GM12891 (cell line): ENCODE measurements at regions not wholly inside any gene's neighbourhood (a gene's known extent, or its start where the extent isn't known, plus 50 kb on each side); places are given as distances from the start of the nearest gene placed in this dataset.

Source experiments
- POLR2A ChIP-seq: IDR thresholded peaks from 2 replicates; pipeline ENCODE4 v1.6.1; 2011; ENCODE audit warnings: low read depth, low read length, control low read depth
- TAF1 ChIP-seq: IDR thresholded peaks from 2 replicates; pipeline ENCODE4 v1.6.1; 2011; ENCODE audit warnings: low read depth, low read length, control low read depth

DNA sequence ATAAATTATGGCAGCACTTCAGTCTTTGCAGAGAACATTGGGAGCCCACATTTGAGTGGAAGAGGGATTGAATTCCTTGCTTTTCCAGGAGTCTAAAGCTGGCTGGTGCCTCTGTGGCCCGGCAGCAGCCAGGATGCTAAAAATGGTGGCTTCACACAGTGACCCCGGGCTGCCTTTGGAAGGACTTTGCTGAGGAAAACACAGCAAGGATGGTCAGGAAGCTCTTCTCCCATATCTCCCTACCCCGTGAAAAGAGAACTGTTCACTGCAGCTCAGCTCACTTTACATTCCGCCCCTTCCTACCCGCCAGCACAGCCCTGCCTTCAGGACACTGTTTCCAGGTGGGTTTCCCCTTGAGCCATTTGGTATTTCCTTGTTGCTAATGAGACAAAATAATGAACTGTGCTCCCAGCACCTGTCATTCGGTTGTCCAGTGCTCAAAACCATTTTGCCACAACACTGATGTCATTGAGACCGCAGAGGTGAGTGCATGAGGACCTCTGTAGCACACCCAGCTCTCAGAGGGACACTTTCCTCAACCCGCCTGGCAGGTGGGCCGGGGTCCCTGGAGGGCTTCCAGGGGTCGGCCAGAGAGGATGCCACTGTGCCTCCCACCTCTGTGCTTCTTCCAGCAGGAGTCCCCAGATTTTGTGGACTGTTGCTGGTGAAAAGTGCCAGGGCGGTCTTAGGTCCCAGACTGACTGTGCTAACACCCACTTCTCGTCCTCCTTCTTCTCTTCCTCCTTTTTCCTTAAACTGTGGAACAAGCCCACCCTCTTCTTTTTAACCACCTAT, 255.7 kb upstream of the PPP2R2D start:
- no peak for TF ChIP-seq TAF1
- TF ChIP-seq POLR2A: no peak
